ENCODE measurements at regions not wholly inside any gene's neighbourhood (a gene's known extent, or its start where the extent isn't known, plus 50 kb on each side); places are given as distances from the start of the nearest gene placed in this dataset.
A peak's percentile ranks its signal among the peaks of the same experiment; 100 is the strongest.

DNA sequence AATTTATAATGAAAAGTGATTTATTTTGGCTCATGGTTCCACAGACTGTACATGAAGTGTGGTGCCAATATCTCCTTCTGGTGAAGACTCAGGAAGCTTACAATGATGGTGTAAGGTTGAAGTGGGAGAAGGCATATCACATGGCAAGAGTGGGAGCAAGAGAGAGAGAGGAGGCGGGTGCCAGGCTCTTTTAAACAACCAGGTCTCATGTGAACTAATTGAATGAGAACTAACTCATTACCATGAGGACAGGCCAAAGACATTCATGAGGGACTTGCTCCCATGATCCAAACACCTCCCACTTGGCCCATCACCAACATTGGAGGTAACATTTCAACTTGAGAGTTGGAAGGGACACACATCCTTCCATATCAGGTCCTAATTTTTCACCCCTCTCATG is 155.2 kb downstream of the SLC38A4 start:
- Histone ChIP-seq H3K9me3 (ENCODE audit: control insufficient read depth, insufficient read depth, low read length) (no peaks in the 10 kb centered on the region), H2AK9ac (replicated peaks; ENCODE audit: low read depth, low read length, poor library complexity) (no peak overlapping the region), H3K79me1 (ENCODE audit: low read depth in 1 of 2, low read length in 2 of 2) (peaks cover 0 to 5% of the 10 kb centered on the region in 2 experiments; a peak in 3 of 4 replicates), H3K18ac (ENCODE audit: low read depth, low read length) (no peak overlapping the region; the same call in 1 of the 2 replicates), H2BK120ac (ENCODE audit: low read depth, low read length) (no peak overlapping the region), H2AFZ (replicated peaks; ENCODE audit: low read length, poor library complexity) (no peak overlapping the region), H3K27me3 (ENCODE audit: control insufficient read depth, insufficient read depth, low read length) (no peaks in the 10 kb centered on the region), H2AK5ac (ENCODE audit: low read depth, low read length) (no peak overlapping the region), H3K4me1 (ENCODE audit: control insufficient read depth, insufficient read depth, low read length) (peaks cover 2% of the 10 kb centered on the region), H4K5ac (ENCODE audit: low read depth, low read length) (no peak overlapping the region), H4K91ac (ENCODE audit: insufficient read depth, low read depth, low read length) (no peak overlapping the region), H3K56ac (ENCODE audit: extremely low read depth, insufficient read depth, low read length) (no peak overlapping the region), H2BK20ac (ENCODE audit: low read depth, low read length) (0 out of 2 replicates have a peak overlapping the region, but pooled peaks have one; percentile 6), H2BK5ac (ENCODE audit: low read depth, low read length, poor library complexity, severe bottlenecking) (no peak overlapping the region), H4K8ac (ENCODE audit: low read depth in 2 of 2, low read length in 2 of 2) (no peak overlapping the region), H2BK15ac (ENCODE audit: low read depth, low read length) (no peak overlapping the region; the same call in 2 of the 3 replicates), H3K4me3 (ENCODE audit: insufficient read depth, low read depth, low read length) (no peak overlapping the region), H3K9ac (ENCODE audit: low read depth, low read length) (no peak overlapping the region), H3K4ac (ENCODE audit: low read depth, low read length) (no peak overlapping the region), H3K36me3 (ENCODE audit: control insufficient read depth, insufficient read depth, low read length) (no peaks in the 10 kb centered on the region), H3K9me1 (ENCODE audit: insufficient read depth, low read length) (peaks cover 2% of the 10 kb centered on the region; the same call in 1 of the 2 replicates), H3K27ac (ENCODE audit: insufficient read depth, low read length) (no peak overlapping the region), H4K20me1 (ENCODE audit: insufficient read depth, low read length) (no peaks in the 10 kb centered on the region), H3K4me2 (ENCODE audit: low read depth, low read length) (no peak overlapping the region), H3K23ac (ENCODE audit: low read depth, low read length) (no peak overlapping the region), H3K14ac (replicated peaks; ENCODE audit: low read depth, low read length) (peak overlapping the region; percentile 46; the same call in 1 of the 2 replicates)
- POLR2A ChIA-PET (ENCODE audit: unreplicated experiment): no interaction called here
- no peak for ATAC-seq (ENCODE audit: low read depth)
- dilution Hi-C loops (cut with HindIII; ENCODE audit: low sequenced_read_pairs, unreplicated experiment) (no loop called here), intact Hi-C loops (cut with micrococcal nuclease) (loop anchor here (10.0 kb wide), 1 partner anchor 546 kb away; no protein-coding TSS in a partner anchor), in situ Hi-C loops (cut with MboI; ENCODE audit: low sequenced_read_pairs) (no loop called here)
- TF ChIP-seq MXI1 (IDR thresholded peaks at IDR 0.05; ENCODE audit: borderline replicate concordance, low read depth, low read length) (no peak), MAFK (IDR thresholded peaks at IDR 0.05; ENCODE audit: low read depth, low read length) (no peak), BHLHE40 (IDR thresholded peaks at IDR 0.05; ENCODE audit: low read depth, low read length) (no peak), SMC3 (IDR thresholded peaks at IDR 0.05; ENCODE audit: low read depth, low read length) (no peak), RCOR1 (IDR thresholded peaks at IDR 0.05; ENCODE audit: insufficient replicate concordance, low read length) (no peak), POLR2A (IDR thresholded peaks at IDR 0.05; ENCODE audit: low read depth, low read length) (no peak), MAZ (IDR thresholded peaks at IDR 0.05; ENCODE audit: borderline replicate concordance, low read depth, low read length) (no peak), FOS (IDR thresholded peaks at IDR 0.05; ENCODE audit: low read depth, low read length) (no peak), CHD1 (IDR thresholded peaks at IDR 0.05; ENCODE audit: low read depth, low read length) (no peak), RFX5 (IDR thresholded peaks at IDR 0.05; ENCODE audit: low read depth, low read length) (no peak)
- TF ChIP-seq, protein P1, sequence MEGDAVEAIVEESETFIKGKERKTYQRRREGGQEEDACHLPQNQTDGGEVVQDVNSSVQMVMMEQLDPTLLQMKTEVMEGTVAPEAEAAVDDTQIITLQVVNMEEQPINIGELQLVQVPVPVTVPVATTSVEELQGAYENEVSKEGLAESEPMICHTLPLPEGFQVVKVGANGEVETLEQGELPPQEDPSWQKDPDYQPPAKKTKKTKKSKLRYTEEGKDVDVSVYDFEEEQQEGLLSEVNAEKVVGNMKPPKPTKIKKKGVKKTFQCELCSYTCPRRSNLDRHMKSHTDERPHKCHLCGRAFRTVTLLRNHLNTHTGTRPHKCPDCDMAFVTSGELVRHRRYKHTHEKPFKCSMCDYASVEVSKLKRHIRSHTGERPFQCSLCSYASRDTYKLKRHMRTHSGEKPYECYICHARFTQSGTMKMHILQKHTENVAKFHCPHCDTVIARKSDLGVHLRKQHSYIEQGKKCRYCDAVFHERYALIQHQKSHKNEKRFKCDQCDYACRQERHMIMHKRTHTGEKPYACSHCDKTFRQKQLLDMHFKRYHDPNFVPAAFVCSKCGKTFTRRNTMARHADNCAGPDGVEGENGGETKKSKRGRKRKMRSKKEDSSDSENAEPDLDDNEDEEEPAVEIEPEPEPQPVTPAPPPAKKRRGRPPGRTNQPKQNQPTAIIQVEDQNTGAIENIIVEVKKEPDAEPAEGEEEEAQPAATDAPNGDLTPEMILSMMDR (conservative IDR thresholded peaks at IDR 0.05; ENCODE audit: low read depth, low read length): no peak
- TF ChIP-seq, protein P2, sequence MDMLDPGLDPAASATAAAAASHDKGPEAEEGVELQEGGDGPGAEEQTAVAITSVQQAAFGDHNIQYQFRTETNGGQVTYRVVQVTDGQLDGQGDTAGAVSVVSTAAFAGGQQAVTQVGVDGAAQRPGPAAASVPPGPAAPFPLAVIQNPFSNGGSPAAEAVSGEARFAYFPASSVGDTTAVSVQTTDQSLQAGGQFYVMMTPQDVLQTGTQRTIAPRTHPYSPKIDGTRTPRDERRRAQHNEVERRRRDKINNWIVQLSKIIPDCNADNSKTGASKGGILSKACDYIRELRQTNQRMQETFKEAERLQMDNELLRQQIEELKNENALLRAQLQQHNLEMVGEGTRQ (IDR thresholded peaks at IDR 0.05; ENCODE audit: low read depth, low read length): no peak
- TF ChIP-seq, protein P3, sequence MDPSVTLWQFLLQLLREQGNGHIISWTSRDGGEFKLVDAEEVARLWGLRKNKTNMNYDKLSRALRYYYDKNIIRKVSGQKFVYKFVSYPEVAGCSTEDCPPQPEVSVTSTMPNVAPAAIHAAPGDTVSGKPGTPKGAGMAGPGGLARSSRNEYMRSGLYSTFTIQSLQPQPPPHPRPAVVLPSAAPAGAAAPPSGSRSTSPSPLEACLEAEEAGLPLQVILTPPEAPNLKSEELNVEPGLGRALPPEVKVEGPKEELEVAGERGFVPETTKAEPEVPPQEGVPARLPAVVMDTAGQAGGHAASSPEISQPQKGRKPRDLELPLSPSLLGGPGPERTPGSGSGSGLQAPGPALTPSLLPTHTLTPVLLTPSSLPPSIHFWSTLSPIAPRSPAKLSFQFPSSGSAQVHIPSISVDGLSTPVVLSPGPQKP (IDR thresholded peaks at IDR 0.05; ENCODE audit: borderline replicate concordance, low read depth, low read length): no peak
- no CpG with 5 or more reads among the region's 1 CpG for WGBS, 2 experiments (ENCODE audit: extremely low coverage in 2 of 2, insufficient read length in 1 of 2)
- CTCF ChIA-PET: interaction anchor here (0.9 kb wide), 1 partner anchor 18 kb away, joined by 3 read pairs; no protein-coding TSS in a partner anchor
- DNase-seq: no peak
- BruUV-seq (replicated peaks): no TSS peak

Measured in IMR-90 (cell line).